ENCODE measurements at regions not wholly inside any gene's neighbourhood (a gene's known extent, or its start where the extent isn't known, plus 50 kb on each side); places are given as distances from the start of the nearest gene placed in this dataset.

- H3K27ac ChIP-seq, result no peak overlapping the region
- TF ChIP-seq ZFX (IDR thresholded peaks at IDR 0.05), result no peak
- TF ChIP-seq CTCF (conservative IDR thresholded peaks at IDR 0.05), result no peak
Observed at GRCh38 chr2:144161061-144161460, 358.9 kb downstream of the ZEB2 start.

GRCh38 chr2:144159240-144159639, 360.7 kb downstream of the ZEB2 start:
- TF ChIP-seq CTCF (conservative IDR thresholded peaks at IDR 0.05) (no peak), ZFX (IDR thresholded peaks at IDR 0.05) (no peak)
- no peak overlapping the region for H3K27ac ChIP-seq

GRCh38 chr2:144158096-144158495, 361.8 kb downstream of the ZEB2 start:
- TF ChIP-seq ZFX (IDR thresholded peaks at IDR 0.05), result no peak
- no peak for TF ChIP-seq CTCF (conservative IDR thresholded peaks at IDR 0.05)
- no peak overlapping the region for H3K27ac ChIP-seq

GRCh38 chr2:144156736-144157640, 362.9 kb downstream of the ZEB2 start:
- H3K27ac ChIP-seq, result no peak overlapping the region
- TF ChIP-seq CTCF (conservative IDR thresholded peaks at IDR 0.05) (no peak), ZFX (IDR thresholded peaks at IDR 0.05) (no peak)

GRCh38 chr2:144154205-144154604, 365.7 kb downstream of the ZEB2 start:
- no peak overlapping the region for H3K27ac ChIP-seq
- no peak for TF ChIP-seq CTCF (conservative IDR thresholded peaks at IDR 0.05)
- TF ChIP-seq ZFX (IDR thresholded peaks at IDR 0.05), result no peak

- no peak; the same call in 1 of the 2 replicates for TF ChIP-seq CTCF (conservative IDR thresholded peaks at IDR 0.05)
- H3K27ac ChIP-seq, result no peak overlapping the region
Observed at GRCh38 chr2:144152817-144153271, 367.1 kb downstream of the ZEB2 start.

- H3K27ac ChIP-seq, result no peak overlapping the region
- TF ChIP-seq ZFX (IDR thresholded peaks at IDR 0.05) (no peak), CTCF (conservative IDR thresholded peaks at IDR 0.05) (no peak)
Observed at GRCh38 chr2:144151851-144152250, 368.1 kb downstream of the ZEB2 start.

Data from C4-2B (cell line).